HEK293 (cell line): ENCODE measurements at regions not wholly inside any gene's neighbourhood (a gene's known extent, or its start where the extent isn't known, plus 50 kb on each side); places are given as distances from the start of the nearest gene placed in this dataset.
A peak's percentile ranks its signal among the peaks of the same experiment; 100 is the strongest.

Source experiments
- CTCF ChIA-PET: fragments of 350-600 bp; formaldehyde crosslinking; extraction: SDS; loops from one replicate; lab custom pipeline; 2021; ENCODE audit warnings: antibody characterized with exemption; lab: Yijun Ruan, JAX
- POLR2A ChIA-PET: fragments of 300-600 bp; formaldehyde crosslinking; extraction: SDS; loops from one replicate; lab custom pipeline; 2020; ENCODE audit warnings: antibody characterized with exemption, inconsistent platforms; lab: Yijun Ruan, JAX
- H3K27ac ChIP-seq: fragments of 200-500 bp; sonication (Bioruptor generic); 2 replicates; pipeline ENCODE4 v1.5.1; 2014; ENCODE audit warnings: low read depth, low read length, control low read depth, inconsistent platforms; ENCODE audit errors: extremely low read depth
- H3K36me3 ChIP-seq, 2 experiments: fragments of 200-500 bp in 1 of 2; sonication (Bioruptor generic) in 1 of 2; 1 replicate in 1 of 2; 2 replicates in 1 of 2; pipeline ENCODE4 v1.5.1; 2014 to 2017; ENCODE audit warnings: inconsistent platforms in 2 of 2, low read length in 2 of 2; ENCODE audit not compliant: control insufficient read depth in 2 of 2, insufficient read depth in 1 of 2
- H3K4me1 ChIP-seq: fragments of 200-500 bp; sonication (Bioruptor generic); 2 replicates; pipeline ENCODE4 v1.5.1; 2014; ENCODE audit warnings: mild to moderate bottlenecking, low read length, inconsistent platforms; ENCODE audit not compliant: control insufficient read depth, insufficient read depth
- H3K4me3 ChIP-seq: 2 replicates; pipeline ENCODE4 v1.5.1; 2011; ENCODE audit warnings: low read depth, mild to moderate bottlenecking, control low read depth, low read length, moderate library complexity
- H3K9me3 ChIP-seq: fragments of 200-500 bp; sonication (Bioruptor generic); 2 replicates; pipeline ENCODE4 v1.5.1; 2014; ENCODE audit warnings: low read depth, low read length, inconsistent platforms; ENCODE audit not compliant: control insufficient read depth, insufficient read depth
- BCL11B ChIP-seq: fragments of 450-650 bp; formaldehyde crosslinking; IDR thresholded peaks from 2 replicates; pipeline ENCODE4 v1.5.1; 2016; ENCODE audit warnings: low read depth, missing biosample characterization, missing genetic modification characterization
- CTCF ChIP-seq: fragments of 450-650 bp; formaldehyde crosslinking; IDR thresholded peaks from 2 replicates; pipeline ENCODE4 v1.5.1; 2016; ENCODE audit warnings: missing biosample characterization, missing genetic modification characterization
- GLI2 ChIP-seq: fragments of 450-650 bp; formaldehyde crosslinking; IDR thresholded peaks from 2 replicates; pipeline ENCODE4; 2017; ENCODE audit warnings: missing biosample characterization, missing genetic modification characterization, low read depth, borderline replicate concordance
- KLF9 ChIP-seq: fragments of 450-650 bp; formaldehyde crosslinking; IDR thresholded peaks from 2 replicates; pipeline ENCODE4 v1.5.1; 2016; ENCODE audit warnings: missing biosample characterization, missing genetic modification characterization, low read depth
- MEIS1 ChIP-seq: sonication (generic); formaldehyde crosslinking; IDR thresholded peaks from 2 replicates; pipeline ENCODE4 v1.8.1; 2022; ENCODE audit warnings: missing genetic modification reagents, mild to moderate bottlenecking, borderline replicate concordance
- OVOL3 ChIP-seq: fragments of 450-650 bp; formaldehyde crosslinking; IDR thresholded peaks from 2 replicates; pipeline ENCODE4 v1.5.1; 2016; ENCODE audit warnings: missing biosample characterization, missing genetic modification characterization
- PRDM6 ChIP-seq: fragments of 450-650 bp; formaldehyde crosslinking; IDR thresholded peaks from 2 replicates; pipeline ENCODE4 v1.5.1; 2017; ENCODE audit warnings: missing biosample characterization, missing genetic modification characterization
- REPIN1 ChIP-seq: fragments of 450-650 bp; formaldehyde crosslinking; IDR thresholded peaks from 2 replicates; pipeline ENCODE4 v1.5.1; 2017; ENCODE audit warnings: missing biosample characterization, missing genetic modification characterization, low read depth
- SCRT2 ChIP-seq: fragments of 450-650 bp; formaldehyde crosslinking; IDR thresholded peaks from 2 replicates; pipeline ENCODE4 v1.5.1; 2016; ENCODE audit warnings: missing biosample characterization, missing genetic modification characterization
- SETDB1 ChIP-seq: IDR thresholded peaks from one replicate; pipeline ENCODE4 v1.6.1; 2017; ENCODE audit warnings: mild to moderate bottlenecking, low read length, moderate library complexity, mixed read lengths; ENCODE audit not compliant: insufficient read length
- SP7 ChIP-seq: fragments of 450-650 bp; formaldehyde crosslinking; IDR thresholded peaks from 2 replicates; pipeline ENCODE4 v1.5.1; 2016; ENCODE audit warnings: missing biosample characterization, missing genetic modification characterization
- ZFP37 ChIP-seq: fragments of 450-650 bp; formaldehyde crosslinking; IDR thresholded peaks from 2 replicates; pipeline ENCODE4 v1.5.1; 2016; ENCODE audit warnings: missing biosample characterization, missing genetic modification characterization
- ZFP69B ChIP-seq: fragments of 450-650 bp; formaldehyde crosslinking; IDR thresholded peaks from 2 replicates; pipeline ENCODE4 v1.5.1; 2016; ENCODE audit warnings: missing biosample characterization, missing genetic modification characterization
- ZNF221 ChIP-seq: fragments of 450-650 bp; formaldehyde crosslinking; IDR thresholded peaks from 2 replicates; pipeline ENCODE4 v1.5.1; 2017; ENCODE audit warnings: missing biosample characterization, missing genetic modification characterization, borderline replicate concordance
- ZNF37A ChIP-seq: fragments of 450-650 bp; IDR thresholded peaks from 2 replicates; pipeline ENCODE4 v1.5.1; 2018; ENCODE audit warnings: missing biosample characterization, missing genetic modification characterization
- ZNF423 ChIP-seq: fragments of 450-650 bp; formaldehyde crosslinking; IDR thresholded peaks from 2 replicates; pipeline ENCODE4 v1.5.1; 2016; ENCODE audit warnings: missing biosample characterization, missing genetic modification characterization
- ZNF530 ChIP-seq: fragments of 450-650 bp; formaldehyde crosslinking; IDR thresholded peaks from 2 replicates; pipeline ENCODE4 v1.5.1; 2016; ENCODE audit warnings: low read depth, missing biosample characterization, missing genetic modification characterization

- TF ChIP-seq PRDM6 (tag by site-specific recombination) (no peak), ZFP37 (tag by site-specific recombination) (no peak), CTCF (tag by site-specific recombination) (no peak), SCRT2 (tag by site-specific recombination) (no peak), ZNF530 (tag by site-specific recombination) (no peak), BCL11B (no peak), GLI2 (tag by site-specific recombination) (no peak), KLF9 (tag by site-specific recombination) (no peak), ZNF423 (tag by site-specific recombination) (no peak), MEIS1 (no peak), ZFP69B (tag by site-specific recombination) (no peak)
Measured at GRCh38 chr4:183576701-183577404, 72.0 kb downstream of the ING2 start (continued).

- TF ChIP-seq SP7 (no peak), ZNF221 (tag by site-specific recombination) (no peak), OVOL3 (tag by site-specific recombination) (no peak)
- CTCF ChIA-PET, result no interaction called here
Measured at GRCh38 chr4:183580370-183580769, 75.5 kb downstream of the ING2 start.

GRCh38 chr4:183580849-183581248 is 76.0 kb downstream of the ING2 start:
- Histone ChIP-seq H3K4me1 (no peaks in the 10 kb centered on the region), H3K36me3 (no peaks in the 10 kb centered on the region), H3K4me3 (no peak overlapping the region), H3K27ac (no peak overlapping the region), H3K9me3 (no peaks in the 10 kb centered on the region)
- ChIA-PET CTCF (no interaction called here), POLR2A (no interaction called here)
- peak; percentile 94 for TF ChIP-seq SETDB1
- TF ChIP-seq REPIN1 (tag by site-specific recombination), result no peak

More at GRCh38 chr4:183580370-183580769, 75.5 kb downstream of the ING2 start:
- Histone ChIP-seq H3K4me3 (no peak overlapping the region), H3K4me1 (no peaks in the 10 kb centered on the region), H3K27ac (no peak overlapping the region), H3K9me3 (no peaks in the 10 kb centered on the region), H3K36me3 (no peaks in the 10 kb centered on the region)
- POLR2A ChIA-PET, result no interaction called here

GRCh38 chr4:183586824-183587223 is 72.2 kb downstream of the RWDD4 start:
- ChIA-PET POLR2A (no interaction called here), CTCF (no interaction called here)
- Histone ChIP-seq H3K4me3 (no peak overlapping the region), H3K4me1 (peaks cover 3% of the 10 kb centered on the region; the same call in 1 of the 2 replicates), H3K36me3 (no peaks in the 10 kb centered on the region), H3K27ac (no peak overlapping the region), H3K9me3 (no peaks in the 10 kb centered on the region)
- no peak for TF ChIP-seq ZNF37A (tag by site-specific recombination)
